GM21737 (cell line): ENCODE measurements at regions not wholly inside any gene's neighbourhood (a gene's known extent, or its start where the extent isn't known, plus 50 kb on each side); places are given as distances from the start of the nearest gene placed in this dataset.
"Not testable (repeated sequence)": the region's sequence is repeated elsewhere in the genome, so short reads cannot be mapped to it uniquely, and the experiment has no call there.

Experiments used
- ATAC-seq: cut with Tn5 transposase; IDR thresholded peaks from one replicate; pipeline ENCODE4 v1.9.1; 2021; ENCODE audit warnings: mild to moderate bottlenecking, moderate library complexity; ENCODE audit not compliant: unreplicated experiment

DNA sequence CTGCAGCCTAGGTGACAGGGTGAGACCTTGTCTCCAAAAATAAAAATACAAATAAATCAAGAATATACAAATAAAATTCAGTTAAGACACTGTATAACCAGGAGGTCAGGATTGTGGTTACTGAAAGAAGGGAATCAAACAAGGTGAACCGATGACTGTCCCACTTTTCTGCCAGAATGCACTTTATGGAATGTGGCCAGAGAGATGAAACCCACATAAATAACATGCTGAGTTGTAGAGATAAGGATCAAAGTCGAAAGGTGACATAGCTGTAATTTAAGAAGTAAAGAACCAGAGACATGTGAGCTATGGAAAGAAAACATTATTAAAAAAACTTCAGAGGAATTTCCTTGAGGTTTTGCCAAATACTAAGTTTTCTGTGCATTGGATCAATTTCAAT is 1098.2 kb upstream of the USP15 start:
- no peak for ATAC-seq

DNA sequence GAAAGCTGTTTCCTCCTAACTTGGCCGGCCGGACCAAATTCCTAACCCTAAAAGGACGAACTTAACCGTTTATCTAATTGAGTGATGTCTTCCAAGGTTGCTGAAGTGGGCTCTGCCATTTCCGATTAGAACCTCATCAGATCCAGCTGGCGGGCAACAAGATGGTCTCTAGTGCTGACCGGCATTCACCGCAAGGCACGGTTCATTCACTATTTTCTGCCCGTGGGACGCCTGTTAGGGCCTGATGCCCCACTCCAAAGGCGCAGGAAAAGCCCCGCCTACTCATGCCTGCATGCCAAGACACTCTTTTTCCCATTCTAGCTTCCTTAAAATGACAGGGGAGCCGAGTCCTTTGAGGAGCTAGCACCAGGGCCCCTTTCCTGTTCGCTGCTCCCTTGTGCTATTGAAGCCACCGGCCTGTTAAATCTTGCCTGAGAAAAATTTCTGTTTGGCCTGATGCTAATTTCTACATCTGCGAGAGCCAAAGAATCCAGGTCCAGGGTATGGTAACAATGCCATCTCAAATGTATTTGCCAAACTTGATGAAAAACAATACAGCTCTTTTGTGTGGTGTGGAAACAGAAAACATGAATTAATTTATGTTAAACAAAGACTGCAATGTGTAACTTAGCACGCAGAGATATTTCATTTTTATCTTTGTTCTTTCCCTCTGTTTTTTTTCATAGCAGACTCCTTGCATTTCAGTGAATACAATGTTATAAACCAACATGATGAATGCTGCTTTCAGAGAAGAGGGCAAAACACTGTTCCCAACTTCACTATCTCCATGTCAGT is 1071.2 kb upstream of the USP15 start:
- ATAC-seq, result no peak

GRCh38 chr12:61213646-61214045 is 1046.6 kb upstream of the USP15 start:
- no peak for ATAC-seq

GRCh38 chr12:61220337-61220736 is 1039.9 kb upstream of the USP15 start:
- no peak for ATAC-seq

DNA sequence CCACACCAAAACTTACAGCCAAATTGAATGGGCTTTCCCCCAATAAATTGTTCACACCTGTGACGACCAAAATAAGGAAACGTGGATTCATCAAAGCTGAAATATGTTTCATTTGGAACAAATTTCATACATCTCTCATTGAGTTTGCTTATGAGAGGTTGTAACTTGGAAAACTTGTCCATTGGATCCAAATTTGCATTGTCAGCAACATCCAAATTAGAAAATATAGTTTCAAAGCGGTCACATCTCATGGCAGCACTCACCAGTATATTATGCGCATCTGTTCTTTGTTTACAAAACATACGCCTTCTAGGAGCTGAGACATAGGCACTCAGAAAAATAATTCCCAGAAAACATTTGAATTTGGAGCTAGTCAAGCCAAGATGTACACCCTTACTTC is 1028.2 kb upstream of the USP15 start:
- no peak for ATAC-seq

DNA sequence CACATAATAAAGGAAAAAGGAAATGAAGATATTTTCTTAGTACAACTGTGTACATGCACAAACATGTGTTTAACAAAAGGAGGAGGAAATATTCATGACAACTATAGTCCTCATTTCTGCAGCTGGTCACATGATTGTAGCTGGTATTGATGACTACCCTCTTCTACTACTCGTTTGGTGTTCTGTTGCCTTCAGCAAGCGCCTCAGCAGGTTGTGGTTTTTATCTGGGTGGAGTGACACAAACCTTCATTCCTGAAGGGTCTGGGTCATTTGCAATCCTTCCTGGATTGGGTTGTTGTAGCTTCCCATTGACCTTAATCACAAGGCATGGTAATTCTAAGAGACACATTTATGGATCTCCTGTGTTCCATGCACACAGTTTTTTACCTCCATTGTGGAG is 1009.9 kb upstream of the USP15 start:
- no peak for ATAC-seq

DNA sequence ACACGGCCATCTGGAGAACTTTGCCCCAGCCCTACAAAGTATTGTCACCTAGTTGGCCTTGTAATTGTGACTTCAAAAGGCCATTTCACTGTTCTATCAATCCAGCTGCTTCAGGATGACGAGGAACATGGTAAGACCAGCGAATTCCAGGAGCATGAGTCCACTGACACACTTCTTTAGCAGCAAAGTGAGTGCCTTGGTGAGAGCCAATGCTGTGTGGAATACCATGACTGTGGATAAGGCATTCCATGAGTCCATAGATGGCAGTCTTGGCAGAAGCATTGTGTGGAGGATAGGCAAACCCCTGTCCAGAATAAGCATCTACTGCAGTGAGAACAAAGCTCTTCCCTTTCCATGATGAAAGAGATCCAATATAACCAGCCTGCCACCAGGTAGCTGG is 1009.1 kb upstream of the USP15 start:
- no peak for ATAC-seq

- ATAC-seq, result no peak
Measured at GRCh38 chr12:61254225-61254624, 1006.0 kb upstream of the USP15 start.

GRCh38 chr12:61264294-61264693 is 995.9 kb upstream of the USP15 start:
- ATAC-seq, result not testable (repeated sequence)

- no peak for ATAC-seq
Measured at GRCh38 chr12:61267474-61267873, 992.7 kb upstream of the USP15 start.

GRCh38 chr12:61272441-61272840 is 987.8 kb upstream of the USP15 start:
- no peak for ATAC-seq

DNA sequence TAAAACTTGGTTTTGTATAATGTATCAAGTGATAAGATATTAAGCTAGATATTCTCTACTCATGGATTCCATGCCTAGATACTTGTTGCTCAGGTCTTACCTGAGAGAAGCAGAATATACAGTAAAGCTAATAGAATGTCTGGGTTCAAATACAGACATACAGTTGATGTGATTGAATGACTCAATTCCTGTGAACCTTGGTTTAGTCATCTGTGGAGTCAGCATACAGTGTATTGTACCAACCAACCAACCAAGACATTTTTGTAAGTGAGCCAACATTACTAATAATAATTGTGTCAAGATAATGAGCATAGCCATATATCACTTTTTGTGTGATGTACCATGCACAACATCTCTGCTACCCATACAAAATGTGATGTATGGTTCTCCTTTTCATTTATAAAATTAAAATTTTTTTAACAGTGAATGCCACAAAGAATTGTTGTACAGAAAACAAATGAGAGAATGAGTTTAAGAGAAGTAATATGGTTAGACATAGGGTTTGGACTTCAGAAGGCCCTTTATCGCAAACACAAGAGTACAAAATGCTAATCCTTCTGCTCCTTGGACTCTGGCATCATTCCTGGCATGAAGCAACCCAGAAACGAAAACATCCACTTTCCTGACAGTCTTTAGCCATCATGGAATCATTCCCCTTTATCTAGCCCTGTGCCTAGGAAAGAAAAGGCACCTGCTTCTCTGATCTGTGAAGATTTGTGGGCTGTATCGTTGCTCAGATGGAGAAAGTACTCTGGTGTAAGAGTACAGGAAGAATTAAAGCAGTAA is 977.2 kb upstream of the USP15 start:
- no peak for ATAC-seq

DNA sequence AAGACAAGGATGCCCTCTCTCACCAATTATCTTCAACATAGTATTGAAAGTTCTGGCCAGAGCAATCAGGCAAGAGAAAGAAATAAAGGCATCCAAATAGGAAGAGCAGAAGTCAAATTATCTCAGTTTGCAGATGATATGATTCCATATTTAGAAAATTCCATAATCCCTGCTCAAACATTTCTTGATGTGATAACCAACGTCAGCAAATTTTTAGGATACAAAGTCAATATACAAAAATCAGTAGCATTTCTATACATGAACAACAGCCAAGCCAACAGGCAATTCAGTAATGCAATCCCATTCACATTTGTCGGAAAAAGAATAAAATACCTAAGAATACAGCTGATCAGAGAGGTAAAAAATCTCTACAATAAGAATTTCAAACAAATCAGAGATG is 969.7 kb upstream of the USP15 start:
- no peak for ATAC-seq

DNA sequence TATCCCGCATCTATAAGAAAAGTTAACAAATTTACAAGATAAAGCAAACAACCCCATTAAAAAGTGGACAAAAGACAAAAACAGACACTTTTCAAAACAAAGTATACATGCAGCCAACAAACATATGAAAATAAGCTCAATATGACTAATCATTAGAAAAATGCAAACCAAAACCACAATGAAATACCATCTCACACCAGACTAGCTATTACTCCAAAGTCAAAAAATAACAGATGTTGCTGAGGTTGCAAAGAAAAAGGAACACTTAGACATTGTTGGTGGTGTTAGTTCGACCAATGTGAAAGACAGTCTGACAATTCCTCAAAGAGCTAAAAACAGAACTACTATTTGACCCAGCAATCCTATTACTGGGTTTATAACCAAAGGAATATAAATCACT is 968.6 kb upstream of the USP15 start:
- ATAC-seq, result no peak

- ATAC-seq, result not testable (repeated sequence)
Measured at GRCh38 chr12:61294011-61294410, 966.2 kb upstream of the USP15 start.

- ATAC-seq, result no peak
Measured at GRCh38 chr12:61301817-61302216, 958.4 kb upstream of the USP15 start.

- no peak for ATAC-seq
Measured at GRCh38 chr12:61302282-61302681, 957.9 kb upstream of the USP15 start.

DNA sequence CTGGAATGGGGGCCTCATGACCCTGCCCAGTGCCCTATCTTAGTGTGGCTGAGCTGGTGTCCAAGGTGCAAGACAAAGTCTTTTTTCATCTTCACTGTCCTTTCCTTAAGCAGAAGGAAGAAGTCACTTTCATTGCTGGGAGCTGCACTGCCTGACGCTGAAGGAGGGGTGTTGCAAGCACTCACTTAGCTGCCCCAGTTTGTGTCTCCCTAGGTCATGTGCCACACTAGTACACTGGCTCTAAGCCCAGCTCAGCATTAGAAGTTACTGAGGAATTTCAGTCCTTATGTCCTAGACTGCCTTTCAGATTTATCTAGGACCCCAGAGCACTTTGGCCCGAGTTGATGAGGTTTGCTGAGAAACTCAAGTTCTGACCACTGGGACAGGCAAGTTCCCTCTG is 952.0 kb upstream of the USP15 start:
- ATAC-seq, result no peak

- no peak for ATAC-seq
Measured at GRCh38 chr12:61311413-61311812, 948.8 kb upstream of the USP15 start.

DNA sequence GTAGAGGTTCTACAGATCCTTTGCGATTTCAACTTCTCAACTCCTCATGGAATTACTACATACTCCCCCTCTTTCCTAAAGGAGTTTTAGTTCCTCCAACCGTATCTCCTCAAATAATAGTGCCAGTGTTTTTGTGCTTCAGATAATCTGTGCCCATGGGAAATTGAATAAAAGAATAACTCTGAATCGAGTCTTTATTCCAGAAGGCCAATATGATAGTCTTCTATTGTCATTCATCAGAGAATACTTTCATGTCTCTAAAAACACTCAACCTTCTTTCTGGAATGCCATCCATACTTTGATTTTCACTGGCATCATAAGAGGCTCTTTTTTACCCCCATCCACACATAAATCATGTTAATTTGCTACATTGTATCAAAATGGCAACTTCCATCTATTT is 911.3 kb upstream of the USP15 start:
- ATAC-seq, result no peak

DNA sequence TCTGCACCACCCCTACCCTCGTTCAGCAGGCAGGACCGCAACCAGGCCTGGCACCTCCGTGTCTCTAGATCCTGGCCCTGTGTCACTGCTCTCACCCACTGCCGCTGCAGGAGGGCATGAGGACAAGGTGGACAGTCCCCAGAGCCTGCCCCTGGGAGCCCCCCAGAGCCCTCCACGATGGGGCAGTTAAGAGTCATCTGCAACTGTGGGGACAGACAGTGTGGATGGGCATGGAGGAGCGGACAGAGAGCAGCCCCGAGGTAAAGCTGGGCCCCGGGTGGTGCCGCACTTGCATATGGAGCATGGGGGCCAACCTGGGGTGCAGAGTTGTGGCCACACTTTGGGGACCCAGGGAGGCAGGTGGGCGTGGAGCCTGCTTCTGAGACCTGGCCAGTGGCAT is 905.1 kb upstream of the USP15 start:
- ATAC-seq, result no peak

- ATAC-seq, result no peak
Measured at GRCh38 chr12:61356485-61356884, 903.7 kb upstream of the USP15 start.
